ENCODE measurements at regions not wholly inside any gene's neighbourhood (a gene's known extent, or its start where the extent isn't known, plus 50 kb on each side); places are given as distances from the start of the nearest gene placed in this dataset.

DNA sequence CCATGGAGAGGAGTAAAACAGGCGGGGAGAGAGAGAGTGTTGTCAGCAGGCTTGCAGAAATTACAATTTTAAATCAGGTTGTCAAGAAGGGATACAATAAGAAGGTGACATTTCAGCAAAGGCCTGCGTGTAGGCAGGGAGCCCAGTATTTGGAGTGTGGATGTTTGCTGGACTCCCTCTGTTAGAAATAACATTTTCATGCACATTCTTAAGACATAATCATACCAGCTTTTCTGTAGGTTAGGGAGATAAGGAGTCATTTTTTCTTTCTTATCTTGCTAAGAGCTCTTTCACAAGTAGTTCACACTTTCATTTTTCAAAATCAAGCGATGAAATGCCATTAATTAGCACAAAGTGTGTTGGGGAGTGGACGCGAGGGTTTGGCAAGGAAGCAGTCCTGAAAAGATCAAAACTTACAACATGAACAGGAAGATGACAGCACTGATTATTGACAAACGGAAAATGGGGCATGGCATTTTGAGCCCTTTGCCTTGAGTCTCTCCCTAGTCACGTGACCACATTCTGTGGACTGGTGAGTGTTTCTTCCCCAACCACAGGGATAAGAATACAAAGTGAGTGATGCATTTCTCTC, 160.2 kb downstream of the DAD1 start:
- Histone ChIP-seq H3K9me3 (ENCODE audit: control insufficient read depth, insufficient read depth, low read length) (no peaks in the 10 kb centered on the region), H3K36me3 (ENCODE audit: control insufficient read depth, insufficient read depth, low read length) (no peaks in the 10 kb centered on the region), H3K27me3 (ENCODE audit: control insufficient read depth, insufficient read depth, low read length) (no peaks in the 10 kb centered on the region), H3K4me1 (ENCODE audit: control insufficient read depth, insufficient read depth, low read length) (no peaks in the 10 kb centered on the region), H3K27ac (ENCODE audit: low read length) (no peak overlapping the region), H3K4me3 (ENCODE audit: low read length) (no peak overlapping the region)
- WGBS (ENCODE audit: insufficient coverage, insufficient read length) = no CpG with 5 or more reads among the region's 7 CpGs
- DNase-seq (ENCODE audit: low read depth, low spot score) = no peak

GRCh38 chr14:22427771-22428231, 161.2 kb downstream of the DAD1 start:
- no peak for DNase-seq (ENCODE audit: low read depth, low spot score)
- Histone ChIP-seq H3K4me3 (ENCODE audit: low read length) (no peak overlapping the region), H3K27ac (ENCODE audit: low read length) (no peak overlapping the region), H3K4me1 (ENCODE audit: control insufficient read depth, insufficient read depth, low read length) (no peaks in the 10 kb centered on the region), H3K27me3 (ENCODE audit: control insufficient read depth, insufficient read depth, low read length) (no peaks in the 10 kb centered on the region), H3K36me3 (ENCODE audit: control insufficient read depth, insufficient read depth, low read length) (no peaks in the 10 kb centered on the region), H3K9me3 (ENCODE audit: control insufficient read depth, insufficient read depth, low read length) (no peaks in the 10 kb centered on the region)
- no CpG with 5 or more reads among the region's 9 CpGs for WGBS (ENCODE audit: insufficient coverage, insufficient read length)

- no peaks in the 10 kb centered on the region for H3K4me1 ChIP-seq (ENCODE audit: control insufficient read depth, insufficient read depth, low read length)
- H3K36me3 ChIP-seq (ENCODE audit: control insufficient read depth, insufficient read depth, low read length) = no peaks in the 10 kb centered on the region
- H3K9me3 ChIP-seq (ENCODE audit: control insufficient read depth, insufficient read depth, low read length) = no peaks in the 10 kb centered on the region
- no peak for DNase-seq (ENCODE audit: low read depth, low spot score)
- H3K27me3 ChIP-seq (ENCODE audit: control insufficient read depth, insufficient read depth, low read length) = no peaks in the 10 kb centered on the region
- H3K27ac ChIP-seq (ENCODE audit: low read length) = no peak overlapping the region
- no peak overlapping the region for H3K4me3 ChIP-seq (ENCODE audit: low read length)
- WGBS (ENCODE audit: insufficient coverage, insufficient read length) = no CpG with 5 or more reads among the region's 7 CpGs
Measured at GRCh38 chr14:22426711-22427110, 162.3 kb downstream of the DAD1 start.

- Histone ChIP-seq H3K27ac (ENCODE audit: low read length) (no peak overlapping the region), H3K9me3 (ENCODE audit: control insufficient read depth, insufficient read depth, low read length) (no peaks in the 10 kb centered on the region), H3K27me3 (ENCODE audit: control insufficient read depth, insufficient read depth, low read length) (no peaks in the 10 kb centered on the region), H3K4me3 (ENCODE audit: low read length) (no peak overlapping the region), H3K36me3 (ENCODE audit: control insufficient read depth, insufficient read depth, low read length) (no peaks in the 10 kb centered on the region), H3K4me1 (ENCODE audit: control insufficient read depth, insufficient read depth, low read length) (no peaks in the 10 kb centered on the region; the same call in 1 of the 2 replicates)
- no CpG with 5 or more reads among the region's 4 CpGs for WGBS (ENCODE audit: insufficient coverage, insufficient read length)
- no peak for DNase-seq (ENCODE audit: low read depth, low spot score)
Measured at GRCh38 chr14:22423958-22424357, 165.1 kb downstream of the DAD1 start.

- Histone ChIP-seq H3K27ac (ENCODE audit: low read length) (no peak overlapping the region), H3K9me3 (ENCODE audit: control insufficient read depth, insufficient read depth, low read length) (no peaks in the 10 kb centered on the region), H3K4me3 (ENCODE audit: low read length) (no peak overlapping the region), H3K4me1 (ENCODE audit: control insufficient read depth, insufficient read depth, low read length) (no peaks in the 10 kb centered on the region; the same call in 1 of the 2 replicates), H3K27me3 (ENCODE audit: control insufficient read depth, insufficient read depth, low read length) (no peaks in the 10 kb centered on the region), H3K36me3 (ENCODE audit: control insufficient read depth, insufficient read depth, low read length) (no peaks in the 10 kb centered on the region)
- WGBS (ENCODE audit: insufficient coverage, insufficient read length) = no CpG with 5 or more reads among the region's 3 CpGs
- no peak for DNase-seq (ENCODE audit: low read depth, low spot score)
Measured at GRCh38 chr14:22422238-22422637, 166.8 kb downstream of the DAD1 start.

- Histone ChIP-seq H3K4me1 (ENCODE audit: control insufficient read depth, insufficient read depth, low read length) (no peaks in the 10 kb centered on the region; the same call in 1 of the 2 replicates), H3K27ac (ENCODE audit: low read length) (no peak overlapping the region), H3K9me3 (ENCODE audit: control insufficient read depth, insufficient read depth, low read length) (no peaks in the 10 kb centered on the region), H3K36me3 (ENCODE audit: control insufficient read depth, insufficient read depth, low read length) (no peaks in the 10 kb centered on the region), H3K27me3 (ENCODE audit: control insufficient read depth, insufficient read depth, low read length) (no peaks in the 10 kb centered on the region), H3K4me3 (ENCODE audit: low read length) (no peak overlapping the region)
- no CpG with 5 or more reads among the region's 4 CpGs for WGBS (ENCODE audit: insufficient coverage, insufficient read length)
- no peak for DNase-seq (ENCODE audit: low read depth, low spot score)
Measured at GRCh38 chr14:22420598-22421186, 168.3 kb downstream of the DAD1 start.

DNA sequence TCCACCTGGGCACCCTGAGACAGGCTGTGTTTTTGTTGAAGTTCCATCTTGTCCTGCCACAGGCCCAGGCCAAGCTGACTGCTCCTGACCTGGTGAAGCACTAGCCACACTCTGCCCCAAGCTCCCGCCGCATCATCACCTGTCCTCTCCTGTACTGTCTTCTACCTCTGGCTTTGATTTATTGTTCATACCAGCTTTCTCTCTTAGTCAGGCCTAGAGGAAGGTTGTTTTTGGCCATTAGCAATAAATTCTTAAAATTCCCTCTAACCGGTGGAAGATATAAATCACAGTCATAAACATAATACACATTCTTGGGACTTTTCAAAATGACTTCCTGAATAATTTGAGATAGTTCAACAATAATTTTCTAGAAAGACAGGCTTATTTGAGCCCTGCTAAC, 169.4 kb downstream of the DAD1 start:
- H3K27ac ChIP-seq (ENCODE audit: low read length) = no peak overlapping the region
- H3K27me3 ChIP-seq (ENCODE audit: control insufficient read depth, insufficient read depth, low read length) = no peaks in the 10 kb centered on the region
- no CpG with 5 or more reads among the region's 3 CpGs for WGBS (ENCODE audit: insufficient coverage, insufficient read length)
- no peaks in the 10 kb centered on the region for H3K9me3 ChIP-seq (ENCODE audit: control insufficient read depth, insufficient read depth, low read length)
- no peaks in the 10 kb centered on the region; the same call in 1 of the 2 replicates for H3K4me1 ChIP-seq (ENCODE audit: control insufficient read depth, insufficient read depth, low read length)
- DNase-seq (ENCODE audit: low read depth, low spot score) = no peak
- no peaks in the 10 kb centered on the region for H3K36me3 ChIP-seq (ENCODE audit: control insufficient read depth, insufficient read depth, low read length)
- no peak overlapping the region for H3K4me3 ChIP-seq (ENCODE audit: low read length)

GRCh38 chr14:22418631-22419030, 170.4 kb downstream of the DAD1 start:
- Histone ChIP-seq H3K4me3 (ENCODE audit: low read length) (no peak overlapping the region), H3K36me3 (ENCODE audit: control insufficient read depth, insufficient read depth, low read length) (no peaks in the 10 kb centered on the region), H3K9me3 (ENCODE audit: control insufficient read depth, insufficient read depth, low read length) (no peaks in the 10 kb centered on the region), H3K27me3 (ENCODE audit: control insufficient read depth, insufficient read depth, low read length) (no peaks in the 10 kb centered on the region), H3K4me1 (ENCODE audit: control insufficient read depth, insufficient read depth, low read length) (no peaks in the 10 kb centered on the region; the same call in 1 of the 2 replicates), H3K27ac (ENCODE audit: low read length) (no peak overlapping the region)
- WGBS (ENCODE audit: insufficient coverage, insufficient read length) = no CpG with 5 or more reads among the region's 5 CpGs
- DNase-seq (ENCODE audit: low read depth, low spot score) = no peak

DNA sequence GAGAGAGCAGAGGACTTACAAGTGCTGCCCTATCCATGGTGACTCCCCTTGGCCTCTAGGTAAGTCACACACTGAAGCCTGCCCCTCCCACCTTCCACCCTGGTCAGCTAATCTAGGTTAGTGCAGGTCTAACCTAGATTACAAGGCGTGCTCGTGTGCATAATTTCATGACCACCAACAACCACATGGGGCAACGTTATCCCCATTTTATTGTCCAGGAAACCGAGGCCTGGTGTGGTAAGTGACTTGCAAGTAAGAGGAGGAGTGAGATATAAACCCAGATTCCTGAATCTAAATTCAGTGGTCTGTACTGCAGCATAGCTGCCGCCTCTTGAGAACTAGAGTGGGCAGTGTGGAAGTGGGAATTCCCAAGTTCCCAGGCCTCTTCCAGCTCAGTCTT, 171.1 kb downstream of the DAD1 start:
- no peaks in the 10 kb centered on the region for H3K27me3 ChIP-seq (ENCODE audit: control insufficient read depth, insufficient read depth, low read length)
- peaks cover 2% of the 10 kb centered on the region; the same call in 1 of the 2 replicates for H3K4me1 ChIP-seq (ENCODE audit: control insufficient read depth, insufficient read depth, low read length)
- H3K36me3 ChIP-seq (ENCODE audit: control insufficient read depth, insufficient read depth, low read length) = no peaks in the 10 kb centered on the region
- no peak overlapping the region for H3K27ac ChIP-seq (ENCODE audit: low read length)
- no peak for DNase-seq (ENCODE audit: low read depth, low spot score)
- H3K4me3 ChIP-seq (ENCODE audit: low read length) = no peak overlapping the region
- no peaks in the 10 kb centered on the region for H3K9me3 ChIP-seq (ENCODE audit: control insufficient read depth, insufficient read depth, low read length)
- WGBS (ENCODE audit: insufficient coverage, insufficient read length) = no CpG with 5 or more reads among the region's 5 CpGs

DNA sequence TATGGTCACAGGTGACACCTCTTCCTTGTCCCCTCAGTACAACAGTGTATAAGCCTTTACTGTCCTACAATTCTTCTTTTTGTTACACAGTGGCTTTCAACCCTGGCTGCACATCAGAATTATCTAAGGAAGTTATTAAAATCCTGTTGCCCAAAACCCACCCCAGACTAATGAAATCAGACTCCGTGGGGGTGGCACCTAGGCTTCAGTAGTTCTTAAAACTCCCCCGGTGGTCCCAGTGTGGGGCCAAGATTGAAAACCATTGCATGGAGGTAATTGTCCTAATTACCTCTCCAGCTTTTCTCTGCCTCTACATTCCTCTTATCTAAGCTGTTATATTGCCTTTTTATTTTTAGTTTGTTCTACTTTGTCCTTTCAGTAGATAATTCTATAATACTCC, 172.8 kb downstream of the DAD1 start:
- no peak for DNase-seq (ENCODE audit: low read depth, low spot score)
- Histone ChIP-seq H3K27me3 (ENCODE audit: control insufficient read depth, insufficient read depth, low read length) (no peaks in the 10 kb centered on the region), H3K4me1 (ENCODE audit: control insufficient read depth, insufficient read depth, low read length) (peaks cover 2% of the 10 kb centered on the region; the same call in 1 of the 2 replicates), H3K9me3 (ENCODE audit: control insufficient read depth, insufficient read depth, low read length) (no peaks in the 10 kb centered on the region), H3K4me3 (ENCODE audit: low read length) (no peak overlapping the region), H3K27ac (ENCODE audit: low read length) (no peak overlapping the region), H3K36me3 (ENCODE audit: control insufficient read depth, insufficient read depth, low read length) (no peaks in the 10 kb centered on the region)
- no CpG with 5 or more reads among the region's 2 CpGs for WGBS (ENCODE audit: insufficient coverage, insufficient read length)

- peaks cover 2% of the 10 kb centered on the region; the same call in 1 of the 2 replicates for H3K4me1 ChIP-seq (ENCODE audit: control insufficient read depth, insufficient read depth, low read length)
- H3K4me3 ChIP-seq (ENCODE audit: low read length) = no peak overlapping the region
- DNase-seq (ENCODE audit: low read depth, low spot score) = no peak
- no peaks in the 10 kb centered on the region for H3K9me3 ChIP-seq (ENCODE audit: control insufficient read depth, insufficient read depth, low read length)
- no peak overlapping the region for H3K27ac ChIP-seq (ENCODE audit: low read length)
- H3K27me3 ChIP-seq (ENCODE audit: control insufficient read depth, insufficient read depth, low read length) = no peaks in the 10 kb centered on the region
- WGBS (ENCODE audit: insufficient coverage, insufficient read length) = no CpG with 5 or more reads among the region's 1 CpG
- H3K36me3 ChIP-seq (ENCODE audit: control insufficient read depth, insufficient read depth, low read length) = no peaks in the 10 kb centered on the region
Measured at GRCh38 chr14:22415605-22415959, 173.4 kb downstream of the DAD1 start.

Measured in iPS DF 6.9 (cell line).